HG02938 (cell line): ENCODE measurements at regions not wholly inside any gene's neighbourhood (a gene's known extent, or its start where the extent isn't known, plus 50 kb on each side); places are given as distances from the start of the nearest gene placed in this dataset.
"Not testable (repeated sequence)": the region's sequence is repeated elsewhere in the genome, so short reads cannot be mapped to it uniquely, and the experiment has no call there.

Experiments
- ATAC-seq: cut with Tn5 transposase; IDR thresholded peaks from one replicate; pipeline ENCODE4 v1.9.1; 2021; ENCODE audit warnings: mild to moderate bottlenecking, moderate library complexity; ENCODE audit not compliant: unreplicated experiment

DNA sequence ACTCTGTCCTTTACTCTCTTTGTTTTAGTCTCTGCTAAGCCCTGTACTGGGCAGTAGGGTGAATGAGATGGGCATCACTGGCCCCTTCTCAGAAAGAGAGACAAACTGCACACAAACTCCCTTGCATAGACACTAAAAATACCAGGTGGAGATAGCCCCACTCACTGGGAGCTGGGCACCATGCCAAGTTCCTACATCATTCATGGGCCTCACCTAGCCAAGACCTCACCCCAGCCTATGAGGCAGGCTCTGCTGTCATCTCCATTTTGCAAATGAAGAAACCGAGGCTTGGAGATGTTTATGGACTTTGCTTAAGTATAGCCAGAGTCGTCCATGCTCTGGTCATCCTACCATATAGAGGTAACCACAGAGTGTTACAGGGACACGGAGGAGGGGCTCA lies 499.8 kb upstream of the CDH11 start:
- no peak for ATAC-seq

DNA sequence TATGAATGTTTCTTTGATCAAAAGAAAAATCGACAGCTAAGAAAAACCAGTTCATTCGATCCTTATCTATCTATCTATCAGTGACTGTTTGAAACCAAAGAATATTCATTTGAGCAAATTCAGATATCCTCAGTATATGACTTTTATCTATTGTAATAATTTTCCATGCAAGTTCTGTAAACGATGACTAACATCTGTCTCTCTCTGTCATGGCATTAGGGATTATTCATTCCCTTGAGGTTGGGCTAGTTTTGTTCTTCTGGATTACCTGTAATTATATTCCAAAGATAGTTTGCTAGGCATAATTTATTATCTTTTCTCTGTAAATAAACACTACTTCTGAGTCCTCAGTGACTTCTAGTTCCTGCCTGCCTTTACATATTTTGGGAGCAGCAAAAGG lies 497.7 kb upstream of the CDH11 start:
- no peak for ATAC-seq

DNA sequence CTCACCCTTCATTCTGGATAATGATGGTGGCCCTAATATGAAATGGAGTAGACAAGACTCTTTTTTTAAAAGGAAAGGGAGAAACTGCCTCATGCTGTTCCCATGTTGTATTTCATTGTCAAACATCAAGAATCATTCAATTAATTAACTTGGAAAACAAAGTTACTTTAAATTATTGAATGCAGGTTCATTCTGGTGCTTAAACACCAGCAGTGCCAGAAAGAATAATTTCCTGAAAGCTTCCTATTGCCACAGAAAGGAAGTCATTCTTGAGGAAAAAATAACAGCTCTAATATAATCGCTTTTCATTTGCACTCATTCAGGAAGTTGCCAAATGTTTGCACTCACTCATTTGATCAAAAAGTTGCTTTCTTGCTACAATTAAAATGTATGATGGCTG lies 497.1 kb upstream of the CDH11 start:
- no peak for ATAC-seq

DNA sequence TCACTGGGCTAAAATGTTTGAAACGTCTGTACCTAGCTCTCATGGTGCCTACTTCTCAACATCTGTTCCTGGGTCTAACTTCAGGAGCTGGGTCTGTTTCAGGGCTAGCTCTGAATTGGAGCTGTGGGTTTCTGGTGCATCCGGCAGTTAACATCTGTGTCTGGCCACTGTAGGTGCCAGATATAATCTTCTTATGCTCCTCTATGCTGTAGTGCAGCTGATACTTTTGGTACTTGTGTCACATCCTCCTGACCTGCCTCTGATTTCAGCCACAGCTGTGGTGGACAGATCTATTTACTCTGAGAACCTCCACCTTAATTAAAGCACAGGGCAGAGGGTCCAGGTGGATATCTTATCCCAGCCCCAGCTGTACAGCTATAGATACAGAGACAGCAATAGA lies 496.5 kb upstream of the CDH11 start:
- ATAC-seq = no peak

DNA sequence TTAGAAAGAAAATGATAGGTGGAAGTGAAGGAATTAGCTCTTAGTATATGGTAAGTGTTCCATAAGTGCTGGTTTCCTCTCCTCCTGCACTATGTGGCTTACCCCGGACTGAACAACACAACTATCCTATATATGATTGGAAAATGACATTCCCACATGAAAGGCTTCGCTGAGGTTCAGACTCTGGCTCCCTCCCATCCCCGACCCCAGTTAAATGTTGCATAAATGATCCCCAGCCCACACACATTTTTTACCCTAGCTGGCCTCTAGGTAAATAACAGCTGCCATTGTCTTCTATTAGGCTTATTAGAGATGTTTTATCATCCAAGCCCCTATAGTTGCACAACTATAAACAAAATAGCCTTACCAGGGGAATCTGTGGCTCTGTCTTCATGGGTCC lies 495.6 kb upstream of the CDH11 start:
- ATAC-seq = no peak

DNA sequence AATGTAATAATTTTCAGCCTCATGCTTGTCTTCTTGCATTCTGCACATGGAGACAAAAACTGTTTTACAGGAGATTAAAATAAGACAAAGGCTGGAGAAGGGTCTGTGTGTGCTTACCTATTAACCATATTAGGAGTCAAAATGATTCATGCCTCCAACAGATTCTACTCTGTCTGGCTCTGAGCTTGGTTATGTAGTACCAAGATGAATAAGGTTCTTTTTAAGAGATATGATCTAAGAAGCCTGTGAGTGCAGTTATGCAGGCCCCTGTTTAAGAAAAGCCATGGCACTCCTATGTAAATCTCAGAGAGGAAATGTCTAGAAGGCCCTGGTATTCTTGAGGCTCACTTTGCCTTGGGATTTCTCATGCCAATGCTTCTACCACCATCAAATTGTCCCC lies 486.6 kb upstream of the CDH11 start:
- no peak for ATAC-seq

DNA sequence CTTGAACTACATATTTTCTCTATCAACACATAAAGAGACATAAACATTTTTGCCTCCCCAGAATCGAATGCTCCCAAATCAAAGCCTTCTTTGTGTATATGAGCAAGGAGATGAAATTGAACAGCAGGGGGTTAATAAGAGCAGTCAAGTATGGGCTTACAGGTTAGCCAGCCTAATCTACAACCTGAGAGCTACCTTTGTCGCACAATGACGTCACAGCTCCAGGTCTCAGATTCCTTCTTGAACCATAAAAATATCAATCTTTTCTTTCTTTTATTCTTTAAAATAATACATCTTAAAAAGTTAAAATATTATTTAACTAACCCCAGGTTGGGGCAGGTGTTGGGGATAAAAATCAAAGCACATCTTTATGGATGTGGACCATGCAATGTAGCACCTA lies 482.9 kb upstream of the CDH11 start:
- no peak for ATAC-seq

DNA sequence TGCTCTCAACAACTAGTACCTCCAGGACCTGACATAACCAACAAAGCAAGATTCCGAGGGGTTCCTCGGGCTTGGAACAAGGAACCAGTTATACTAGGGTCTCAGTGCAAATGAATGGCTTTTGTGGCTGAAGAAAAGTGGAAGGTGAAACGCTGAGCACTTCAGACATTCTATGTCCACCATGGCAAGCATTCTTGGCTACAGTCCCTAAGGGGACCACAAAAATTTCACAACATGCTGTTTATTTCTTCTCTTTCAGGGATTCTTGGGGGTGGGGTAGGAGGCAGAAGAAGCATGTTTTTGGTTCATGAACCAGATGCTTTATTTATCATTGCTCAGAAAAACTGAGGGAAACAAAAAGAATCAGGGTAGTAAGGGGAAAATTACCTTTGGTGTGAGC lies 479.9 kb upstream of the CDH11 start:
- ATAC-seq = no peak

DNA sequence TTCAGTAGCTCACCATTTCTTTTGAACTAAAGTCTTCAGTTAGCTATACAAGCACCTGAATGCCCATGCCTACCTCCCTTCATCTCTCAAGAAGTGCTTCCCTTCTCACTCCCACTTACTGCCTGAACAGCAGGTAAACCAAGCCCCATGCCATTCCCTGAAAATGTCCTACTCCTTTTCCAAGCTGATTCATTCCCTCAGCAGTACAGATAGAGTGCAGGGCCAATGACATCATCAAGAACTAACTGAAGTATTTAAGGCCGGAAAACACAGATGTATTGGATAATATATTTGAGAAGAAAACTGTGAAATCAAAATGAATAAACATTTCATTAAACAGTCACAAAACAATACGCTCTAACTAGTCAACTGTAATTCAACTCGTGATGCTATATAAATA lies 478.8 kb upstream of the CDH11 start:
- ATAC-seq = no peak

DNA sequence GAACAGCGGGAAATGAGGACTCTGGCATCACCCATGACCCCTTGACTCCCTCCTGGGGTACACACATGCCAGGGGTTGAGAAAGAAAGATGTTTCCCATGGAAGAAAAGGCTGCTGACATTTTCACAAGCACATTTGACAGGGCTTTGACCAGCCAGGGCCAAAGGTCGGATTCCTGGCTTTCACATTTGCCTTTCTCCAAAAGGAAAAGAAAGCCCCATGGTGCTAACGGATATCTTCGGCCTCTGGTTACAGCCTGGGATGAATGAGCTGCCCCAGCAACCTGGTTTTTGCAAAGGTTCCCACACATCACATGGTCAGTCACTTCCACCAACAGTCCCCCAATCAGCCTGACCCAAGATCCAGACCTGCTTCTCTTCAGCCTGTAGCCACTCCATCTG lies 478.2 kb upstream of the CDH11 start:
- ATAC-seq = no peak

DNA sequence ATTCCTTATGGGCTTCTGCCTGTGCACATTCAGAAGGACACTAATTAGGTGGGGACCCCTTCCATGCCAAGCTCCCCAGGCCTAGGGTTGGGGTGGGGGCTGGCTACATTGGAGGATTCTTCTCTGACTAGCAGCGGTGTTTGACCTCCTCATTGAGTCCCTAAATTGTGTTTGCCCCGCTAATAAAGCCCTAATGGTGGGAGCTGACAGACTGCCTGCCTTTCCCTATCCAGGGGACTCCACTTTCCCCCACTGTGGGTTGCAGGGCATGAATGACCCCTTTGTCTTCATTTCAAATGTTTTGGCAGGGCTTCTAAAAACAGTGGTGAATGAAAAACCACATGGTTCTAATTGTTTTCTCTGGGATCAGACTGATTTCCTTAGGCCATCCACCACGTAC lies 476.8 kb upstream of the CDH11 start:
- no peak for ATAC-seq

DNA sequence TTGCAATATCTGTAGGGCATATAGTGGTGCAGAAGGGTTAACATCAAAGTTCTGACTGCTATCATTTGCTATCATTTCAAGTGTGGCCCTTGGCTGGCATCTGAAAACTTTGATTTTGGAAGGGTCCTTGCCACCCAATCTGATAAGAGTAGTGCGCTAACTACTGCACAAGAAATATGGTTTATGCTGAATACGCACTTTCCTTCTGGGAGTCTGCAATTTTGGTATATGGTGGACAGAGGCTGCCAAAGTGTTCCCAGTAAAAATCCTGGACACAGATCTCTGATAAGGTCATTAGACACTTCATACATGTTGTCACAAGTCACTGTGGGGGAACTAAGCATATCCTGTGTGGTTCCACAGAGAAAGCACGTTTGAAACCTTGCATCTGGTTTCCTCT lies 461.6 kb upstream of the CDH11 start:
- ATAC-seq = no peak

DNA sequence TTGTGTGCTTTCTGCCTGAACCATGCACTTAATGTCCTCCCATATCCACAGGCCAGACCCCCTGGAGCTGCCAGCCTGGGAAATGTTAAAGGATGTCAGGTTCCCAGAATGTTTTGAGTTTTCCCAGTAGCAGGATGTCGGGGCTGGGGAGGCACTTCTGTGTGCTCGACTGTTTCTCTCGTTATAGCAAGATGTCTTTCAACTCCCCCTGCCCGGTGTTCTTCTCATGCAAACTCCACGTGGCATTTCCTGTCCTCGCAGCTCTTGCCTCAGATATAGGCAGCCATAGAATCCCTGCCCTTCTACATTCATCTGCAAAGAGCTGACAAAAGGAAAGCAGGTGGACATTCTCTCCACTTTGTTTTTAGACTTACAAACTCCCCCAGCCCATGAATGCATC lies 457.2 kb upstream of the CDH11 start:
- ATAC-seq = no peak

DNA sequence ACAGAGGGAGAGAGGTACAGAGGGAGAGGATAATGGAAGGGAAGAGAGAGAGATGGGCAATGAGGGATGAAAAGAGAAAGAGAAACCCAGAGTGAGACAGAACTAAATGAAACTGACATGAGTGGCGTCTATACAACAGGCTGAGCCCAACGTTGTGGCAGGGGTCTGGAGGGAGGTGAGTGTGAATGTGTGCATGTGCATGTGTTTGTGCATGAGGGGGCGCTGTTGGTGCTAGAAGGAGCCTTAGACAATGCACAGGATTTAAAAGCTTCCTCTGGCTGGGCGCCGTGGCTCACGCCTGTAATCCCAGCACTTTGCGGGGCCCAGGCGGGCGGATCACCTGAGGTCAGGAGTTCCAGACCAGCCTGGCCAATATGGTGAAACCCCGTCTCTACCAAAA lies 454.8 kb upstream of the CDH11 start:
- no peak for ATAC-seq

DNA sequence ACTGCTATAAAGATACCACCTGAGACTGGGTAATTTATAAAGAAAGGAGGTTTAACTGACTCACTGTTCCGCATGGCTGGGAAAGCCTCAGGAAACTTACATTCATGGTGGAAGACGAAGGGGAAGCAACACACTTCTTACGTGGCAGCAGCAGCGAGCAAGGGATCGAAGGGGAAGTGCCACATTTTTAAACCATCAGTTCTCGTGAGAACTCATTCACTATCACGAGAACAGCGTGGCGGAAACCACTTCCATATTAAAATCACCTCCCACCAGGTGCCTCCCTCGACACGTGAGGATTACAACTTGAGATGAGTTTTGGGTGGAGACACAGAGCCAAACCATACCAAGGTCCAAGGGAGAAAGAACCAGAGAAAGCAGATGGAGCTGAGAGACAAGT lies 454.3 kb upstream of the CDH11 start:
- ATAC-seq = no peak

DNA sequence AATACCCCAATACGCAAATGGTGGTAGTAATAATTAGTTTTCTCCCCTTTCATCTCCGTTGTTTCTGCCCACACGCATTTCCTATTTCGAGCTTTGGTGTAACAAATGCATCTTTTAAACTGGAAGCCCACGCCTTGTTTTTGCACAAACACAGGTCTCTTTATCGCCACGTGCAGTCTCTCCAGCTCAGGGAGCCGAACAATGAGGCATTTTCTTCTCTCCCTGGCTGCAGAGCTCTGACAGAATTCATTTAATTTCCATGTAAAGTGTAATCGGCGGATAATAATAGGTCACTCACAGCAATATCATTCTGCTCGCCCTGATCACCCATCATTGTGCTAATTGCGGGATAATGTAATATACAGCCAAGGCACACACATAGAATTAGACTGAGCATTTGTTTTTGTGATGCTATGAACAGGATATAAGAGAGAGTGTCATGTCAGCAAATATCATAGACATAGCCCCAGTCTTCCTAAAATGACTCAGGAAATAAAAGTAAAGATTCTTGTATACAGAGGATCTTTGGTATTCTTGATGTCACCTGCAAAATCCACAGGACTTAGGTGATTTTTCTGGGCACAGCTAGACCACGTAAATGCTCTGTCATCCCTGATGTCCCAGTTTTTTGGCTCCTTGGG lies 452.6 kb upstream of the CDH11 start:
- no peak for ATAC-seq

DNA sequence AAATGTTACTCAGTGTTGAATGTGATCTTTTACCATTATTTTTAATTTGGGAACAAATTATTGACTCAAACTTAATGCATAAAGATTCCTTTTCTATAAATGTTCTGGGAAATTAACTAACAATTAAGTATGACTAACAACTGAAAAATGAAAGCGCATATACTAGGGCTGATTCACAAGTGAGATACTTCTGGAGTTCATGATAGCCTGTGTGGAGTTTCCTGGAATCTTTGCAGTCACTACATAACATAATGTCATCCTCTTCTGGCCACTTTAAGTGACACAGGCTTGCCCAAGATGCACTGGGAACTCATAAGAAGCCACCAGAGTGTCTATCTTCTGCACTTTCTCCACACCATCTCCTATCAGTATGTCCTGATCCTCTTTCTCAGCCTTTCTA lies 450.3 kb upstream of the CDH11 start:
- ATAC-seq = no peak

DNA sequence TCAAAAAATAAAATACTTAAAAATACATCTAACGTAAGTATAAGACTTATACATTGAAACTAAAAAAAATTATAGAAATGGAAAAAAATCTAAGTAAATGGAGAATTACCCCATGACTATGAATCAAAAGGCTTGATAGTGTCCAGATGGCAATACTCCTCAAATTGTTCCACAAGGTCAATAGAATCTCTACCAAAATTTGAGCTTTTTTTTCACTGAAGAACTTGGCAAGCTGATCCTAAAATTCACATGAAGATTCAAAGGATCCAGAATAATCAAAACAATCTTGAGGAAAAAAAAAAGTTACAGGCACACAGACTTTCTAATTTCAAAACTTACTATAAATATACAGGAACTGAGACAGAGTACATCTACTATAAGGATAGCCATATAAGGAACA lies 448.4 kb upstream of the CDH11 start:
- no peak for ATAC-seq

DNA sequence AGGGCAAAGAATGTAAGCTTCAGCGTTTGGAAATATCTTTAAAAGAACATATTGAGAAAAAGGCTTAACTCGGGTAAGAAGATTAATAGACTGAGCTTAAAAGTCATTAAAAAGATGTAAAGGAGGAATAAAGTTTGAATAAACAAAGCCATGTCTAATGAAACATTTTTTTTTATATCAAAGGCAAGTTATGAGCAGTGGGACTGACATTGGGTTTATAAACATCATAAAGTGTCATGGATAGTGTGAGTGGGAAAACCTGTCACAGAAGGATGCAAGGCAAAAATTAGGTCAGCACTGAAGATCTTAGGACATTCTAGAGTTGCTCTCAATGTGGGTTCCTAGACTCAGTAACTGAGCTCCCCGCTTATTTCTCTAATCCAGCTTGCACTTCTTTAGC lies 438.0 kb upstream of the CDH11 start:
- no peak for ATAC-seq

DNA sequence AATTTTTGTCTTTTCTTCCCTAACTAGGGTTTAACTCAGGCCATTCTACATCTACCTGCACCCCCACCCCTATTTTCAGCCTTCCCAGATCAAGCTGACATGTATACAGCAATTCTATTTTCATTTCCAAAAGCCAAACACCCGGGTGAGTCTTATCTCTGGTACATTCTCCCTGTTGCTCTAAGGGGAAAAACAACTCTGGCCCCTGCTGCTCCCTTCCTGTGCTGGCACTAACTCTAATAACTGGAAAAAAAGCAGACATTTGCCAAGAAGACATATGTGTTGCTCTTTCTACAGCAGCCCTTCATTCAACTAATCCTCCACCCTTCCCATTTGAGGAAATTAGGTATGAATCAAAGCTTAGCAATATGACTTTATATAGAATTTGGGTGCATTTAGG lies 427.8 kb upstream of the CDH11 start:
- not testable (repeated sequence) for ATAC-seq

DNA sequence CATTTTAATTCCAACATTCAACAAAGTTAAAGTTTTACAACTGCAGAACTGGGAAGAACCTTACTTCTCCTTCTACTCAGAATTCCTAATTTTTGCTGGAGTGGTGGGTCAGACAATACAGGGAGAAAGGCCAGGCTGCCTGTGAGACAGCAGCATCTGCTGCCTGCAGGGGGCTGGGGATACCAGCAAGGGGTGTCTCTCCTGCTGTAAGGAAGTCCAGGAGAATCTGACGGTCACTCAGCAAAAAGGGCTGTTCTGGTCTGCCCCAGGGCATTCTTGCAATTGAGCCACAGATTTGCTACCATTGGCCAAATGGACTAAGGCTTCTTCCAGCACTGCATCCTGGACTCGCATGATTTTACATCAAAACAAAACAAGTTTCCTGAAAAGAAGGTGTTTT lies 426.6 kb upstream of the CDH11 start:
- ATAC-seq = no peak

DNA sequence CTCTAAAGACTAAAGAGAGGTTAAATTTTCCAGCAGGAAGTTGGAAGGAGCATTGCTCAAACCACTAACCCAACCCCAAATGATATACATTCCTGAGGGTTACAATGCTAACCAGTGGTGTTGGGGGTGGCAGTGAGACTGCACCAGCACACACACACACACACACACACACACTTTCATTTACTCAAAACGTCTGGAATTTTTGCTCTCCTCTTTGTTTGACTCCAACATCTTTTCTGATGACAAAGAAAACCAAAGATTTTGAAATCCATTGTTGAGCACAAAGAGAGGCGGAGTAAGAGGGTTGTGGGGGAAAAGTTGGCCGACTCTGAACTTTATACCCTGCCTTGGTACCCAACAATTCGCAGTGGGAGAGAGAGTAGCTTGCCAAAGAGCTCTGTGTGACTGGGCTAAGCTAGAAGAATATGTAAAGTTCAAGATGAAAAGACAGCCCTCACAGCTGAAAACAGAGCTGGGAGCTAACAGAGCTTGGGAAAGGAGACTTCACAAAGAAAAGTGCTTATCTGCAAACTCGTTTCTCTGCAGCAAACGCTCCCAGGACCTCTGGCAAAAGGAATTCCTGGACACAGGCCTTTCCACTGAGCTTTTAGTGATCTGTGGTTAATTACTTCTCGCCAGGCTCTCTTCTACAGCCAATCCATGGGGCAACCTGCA lies 426.0 kb upstream of the CDH11 start:
- no peak for ATAC-seq

DNA sequence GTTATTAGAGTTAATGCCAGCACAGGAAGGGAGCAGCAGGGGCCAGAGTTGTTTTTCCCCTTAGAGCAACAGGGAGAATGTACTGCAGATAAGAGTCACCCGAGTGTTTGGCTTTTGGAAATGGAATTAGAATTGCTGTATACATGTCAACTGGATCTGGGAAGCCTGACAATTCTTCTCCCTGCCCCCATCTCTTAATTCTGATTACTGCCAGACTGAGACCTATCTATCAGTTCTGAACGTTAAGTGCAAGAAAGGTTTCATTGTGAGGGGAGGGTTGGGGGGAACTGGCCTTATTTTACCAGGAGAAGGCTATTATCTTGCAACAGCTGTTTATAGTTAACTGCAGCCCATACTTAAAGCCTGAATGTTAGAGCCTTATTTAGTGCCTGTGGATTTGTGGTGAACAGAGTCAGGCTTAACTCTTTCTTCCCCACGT lies 424.5 kb upstream of the CDH11 start:
- ATAC-seq = no peak
